SIG-M5 treated with dmso at 0.1 percent for 504 hours (cell line): ENCODE measurements at regions not wholly inside any gene's neighbourhood (a gene's known extent, or its start where the extent isn't known, plus 50 kb on each side); places are given as distances from the start of the nearest gene placed in this dataset.

Source experiments
- DNase-seq: peaks from one replicate; lab custom pipeline; 2025; ENCODE audit not compliant: unreplicated experiment; lab: John Stamatoyannopoulos, UW

- no peak for DNase-seq
Observed at GRCh38 chr3:34851137-34851536, 788.2 kb upstream of the ARPP21 start.

GRCh38 chr3:34852844-34853439 lies 786.4 kb upstream of the ARPP21 start:
- DNase-seq = no peak

- no peak for DNase-seq
Observed at GRCh38 chr3:34856081-34856947, 783.0 kb upstream of the ARPP21 start.

- no peak for DNase-seq
Observed at GRCh38 chr3:34858067-34858660, 781.2 kb upstream of the ARPP21 start.

- no peak for DNase-seq
Observed at GRCh38 chr3:34859746-34860145, 779.6 kb upstream of the ARPP21 start.

- DNase-seq = no peak
Observed at GRCh38 chr3:34862456-34862855, 776.9 kb upstream of the ARPP21 start.

- DNase-seq = no peak
Observed at GRCh38 chr3:34863485-34863884, 775.8 kb upstream of the ARPP21 start.

GRCh38 chr3:34864011-34864410 lies 775.3 kb upstream of the ARPP21 start:
- no peak for DNase-seq

- no peak for DNase-seq
Observed at GRCh38 chr3:34865346-34865745, 774.0 kb upstream of the ARPP21 start.

- DNase-seq = no peak
Observed at GRCh38 chr3:34868935-34869334, 770.4 kb upstream of the ARPP21 start.

- no peak for DNase-seq
Observed at GRCh38 chr3:34869696-34870095, 769.6 kb upstream of the ARPP21 start.

GRCh38 chr3:34872406-34872805 lies 766.9 kb upstream of the ARPP21 start:
- DNase-seq = no peak

GRCh38 chr3:34876997-34877396 lies 762.3 kb upstream of the ARPP21 start:
- DNase-seq = no peak

- no peak for DNase-seq
Observed at GRCh38 chr3:34878488-34878887, 760.8 kb upstream of the ARPP21 start.

GRCh38 chr3:34881026-34881425 lies 758.3 kb upstream of the ARPP21 start:
- DNase-seq = no peak

- DNase-seq = no peak
Observed at GRCh38 chr3:34882764-34883163, 756.6 kb upstream of the ARPP21 start.

- DNase-seq = no peak
Observed at GRCh38 chr3:34884007-34884406, 755.3 kb upstream of the ARPP21 start.

- no peak for DNase-seq
Observed at GRCh38 chr3:34886443-34886842, 752.9 kb upstream of the ARPP21 start.

- no peak for DNase-seq
Observed at GRCh38 chr3:34889641-34890040, 749.7 kb upstream of the ARPP21 start.

- no peak for DNase-seq
Observed at GRCh38 chr3:34890247-34890646, 749.1 kb upstream of the ARPP21 start.

- no peak for DNase-seq
Observed at GRCh38 chr3:34891941-34892340, 747.4 kb upstream of the ARPP21 start.

- DNase-seq = no peak
Observed at GRCh38 chr3:34895841-34896240, 743.5 kb upstream of the ARPP21 start.
